GM10248 (cell line): ENCODE measurements at regions not wholly inside any gene's neighbourhood (a gene's known extent, or its start where the extent isn't known, plus 50 kb on each side); places are given as distances from the start of the nearest gene placed in this dataset.

Source experiments
- CTCF ChIA-PET: fragments of 300-600 bp; sonication (Branson Sonifier 250); formaldehyde crosslinking; extraction: SDS; loops from one replicate; lab custom pipeline; 2021; ENCODE audit warnings: antibody characterized with exemption; lab: Yijun Ruan, JAX
- POLR2A ChIA-PET: fragments of 350-650 bp; sonication (Branson Sonifier 250); formaldehyde crosslinking; extraction: SDS; loops from one replicate; lab custom pipeline; 2020; ENCODE audit warnings: antibody characterized with exemption; lab: Yijun Ruan, JAX
- DNase-seq: peaks from one replicate; pipeline ENCODE4 v3.0.0; 2012; ENCODE audit errors: extremely low spot score
- CTCF ChIP-seq: IDR thresholded peaks from 2 replicates; pipeline ENCODE4 v1.5.1; 2012; ENCODE audit warnings: mild to moderate bottlenecking, low read depth; ENCODE audit errors: extremely low read depth, missing control alignments, control extremely low read depth

- TF ChIP-seq CTCF = no peak
- DNase-seq = no peak
- CTCF ChIA-PET = no interaction called here
- POLR2A ChIA-PET = no interaction called here
Observed at GRCh38 chr2:126085011-126085795, 570.8 kb upstream of the GYPC start.

- no peak for DNase-seq
- TF ChIP-seq CTCF = no peak
- ChIA-PET CTCF (no interaction called here), POLR2A (no interaction called here)
Observed at GRCh38 chr2:126100962-126101361, 555.0 kb upstream of the GYPC start.

GRCh38 chr2:126106006-126106405, 550.0 kb upstream of the GYPC start:
- ChIA-PET CTCF (no interaction called here), POLR2A (no interaction called here)
- DNase-seq = no peak
- TF ChIP-seq CTCF = no peak

GRCh38 chr2:126107883-126108282, 548.1 kb upstream of the GYPC start:
- ChIA-PET POLR2A (no interaction called here), CTCF (no interaction called here)
- no peak for DNase-seq
- no peak for TF ChIP-seq CTCF

GRCh38 chr2:126115975-126116374, 540.0 kb upstream of the GYPC start:
- DNase-seq = no peak
- ChIA-PET POLR2A (no interaction called here), CTCF (interaction anchor here (0.9 kb wide), 1 partner anchor 29 kb away, joined by 3 read pairs; no protein-coding TSS in a partner anchor)
- no peak for TF ChIP-seq CTCF

- ChIA-PET CTCF (no interaction called here), POLR2A (no interaction called here)
- no peak for TF ChIP-seq CTCF
- no peak for DNase-seq
Observed at GRCh38 chr2:126117886-126118285, 538.1 kb upstream of the GYPC start.
